HG03342 (cell line): ENCODE measurements at regions not wholly inside any gene's neighbourhood (a gene's known extent, or its start where the extent isn't known, plus 50 kb on each side); places are given as distances from the start of the nearest gene placed in this dataset.

ENCODE experiments used
- ATAC-seq: cut with Tn5 transposase; IDR thresholded peaks from one replicate; pipeline ENCODE4 v1.9.1; 2021; ENCODE audit warnings: mild to moderate bottlenecking, moderate library complexity; ENCODE audit not compliant: unreplicated experiment

- no peak for ATAC-seq
These were observed 275.9 kb upstream of the SNX7 start for GRCh38 chr1:98385652-98386051.

- ATAC-seq, result no peak
These were observed 276.9 kb upstream of the SNX7 start for GRCh38 chr1:98384461-98385141.

- ATAC-seq, result no peak
These were observed 278.4 kb upstream of the SNX7 start for GRCh38 chr1:98382986-98383740.

- no peak for ATAC-seq
These were observed 278.9 kb upstream of the SNX7 start for GRCh38 chr1:98382586-98382985.

GRCh38 chr1:98374098-98374497 lies 287.4 kb upstream of the SNX7 start:
- ATAC-seq, result no peak

- no peak for ATAC-seq
These were observed 288.5 kb upstream of the SNX7 start for GRCh38 chr1:98373056-98373455.

GRCh38 chr1:98371764-98372163 lies 289.8 kb upstream of the SNX7 start:
- no peak for ATAC-seq

GRCh38 chr1:98369463-98369862 lies 292.1 kb upstream of the SNX7 start:
- ATAC-seq, result no peak

- no peak for ATAC-seq
These were observed 292.5 kb upstream of the SNX7 start for GRCh38 chr1:98368995-98369394.

- no peak for ATAC-seq
These were observed 294.1 kb upstream of the SNX7 start for GRCh38 chr1:98367426-98367825.

- no peak for ATAC-seq
These were observed 295.2 kb upstream of the SNX7 start for GRCh38 chr1:98366343-98366742.

- no peak for ATAC-seq
These were observed 297.0 kb upstream of the SNX7 start for GRCh38 chr1:98364544-98364943.

- no peak for ATAC-seq
These were observed 300.7 kb upstream of the SNX7 start for GRCh38 chr1:98360864-98361263.

- no peak for ATAC-seq
These were observed 305.7 kb upstream of the SNX7 start for GRCh38 chr1:98355656-98356383.

- no peak for ATAC-seq
These were observed 309.1 kb upstream of the SNX7 start for GRCh38 chr1:98352378-98352777.

- no peak for ATAC-seq
These were observed 310.0 kb upstream of the SNX7 start for GRCh38 chr1:98351561-98351960.

- no peak for ATAC-seq
These were observed 316.1 kb upstream of the SNX7 start for GRCh38 chr1:98345417-98345816.

GRCh38 chr1:98344731-98345130 lies 316.8 kb upstream of the SNX7 start:
- ATAC-seq, result no peak

- no peak for ATAC-seq
These were observed 319.0 kb upstream of the SNX7 start for GRCh38 chr1:98342566-98342965.

- no peak for ATAC-seq
These were observed 321.0 kb upstream of the SNX7 start for GRCh38 chr1:98340511-98340910.

GRCh38 chr1:98336472-98337083 lies 324.9 kb upstream of the SNX7 start:
- ATAC-seq, result no peak
